ENCODE measurements at regions not wholly inside any gene's neighbourhood (a gene's known extent, or its start where the extent isn't known, plus 50 kb on each side); places are given as distances from the start of the nearest gene placed in this dataset.

DNA sequence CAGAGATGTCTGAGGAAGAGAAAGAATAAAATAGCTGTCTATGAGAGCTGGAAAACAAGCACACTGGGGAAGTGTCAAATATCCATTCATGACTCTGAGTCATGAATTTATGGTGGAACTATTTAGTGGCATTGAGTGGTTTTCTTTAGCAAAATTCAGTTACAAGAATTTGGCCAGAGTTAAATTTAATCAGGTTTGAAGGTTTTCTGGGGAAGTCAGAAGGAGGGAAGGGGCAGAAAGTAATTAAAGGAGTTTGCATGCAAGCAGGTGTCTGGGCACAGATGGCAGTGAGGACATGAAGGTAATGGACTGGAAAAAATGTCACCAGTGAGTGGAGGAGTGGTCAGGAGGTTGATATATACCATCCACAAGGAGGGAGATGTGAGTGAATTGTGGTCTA is 121.9 kb upstream of the IVNS1ABP start:
- no peak overlapping the region for H3K4me3 Mint-ChIP-seq
- H3K79me2 ChIP-seq (ENCODE audit: insufficient read depth, low read length): no peaks in the 10 kb centered on the region
- TF ChIP-seq, protein P1, sequence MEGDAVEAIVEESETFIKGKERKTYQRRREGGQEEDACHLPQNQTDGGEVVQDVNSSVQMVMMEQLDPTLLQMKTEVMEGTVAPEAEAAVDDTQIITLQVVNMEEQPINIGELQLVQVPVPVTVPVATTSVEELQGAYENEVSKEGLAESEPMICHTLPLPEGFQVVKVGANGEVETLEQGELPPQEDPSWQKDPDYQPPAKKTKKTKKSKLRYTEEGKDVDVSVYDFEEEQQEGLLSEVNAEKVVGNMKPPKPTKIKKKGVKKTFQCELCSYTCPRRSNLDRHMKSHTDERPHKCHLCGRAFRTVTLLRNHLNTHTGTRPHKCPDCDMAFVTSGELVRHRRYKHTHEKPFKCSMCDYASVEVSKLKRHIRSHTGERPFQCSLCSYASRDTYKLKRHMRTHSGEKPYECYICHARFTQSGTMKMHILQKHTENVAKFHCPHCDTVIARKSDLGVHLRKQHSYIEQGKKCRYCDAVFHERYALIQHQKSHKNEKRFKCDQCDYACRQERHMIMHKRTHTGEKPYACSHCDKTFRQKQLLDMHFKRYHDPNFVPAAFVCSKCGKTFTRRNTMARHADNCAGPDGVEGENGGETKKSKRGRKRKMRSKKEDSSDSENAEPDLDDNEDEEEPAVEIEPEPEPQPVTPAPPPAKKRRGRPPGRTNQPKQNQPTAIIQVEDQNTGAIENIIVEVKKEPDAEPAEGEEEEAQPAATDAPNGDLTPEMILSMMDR (conservative IDR thresholded peaks at IDR 0.05): no peak
- no peak overlapping the region for H2AFZ ChIP-seq (ENCODE audit: low read length)
- H3K9me3 Mint-ChIP-seq: no peaks in the 10 kb centered on the region
- H3K27ac Mint-ChIP-seq: no peak overlapping the region
- H3K27me3 Mint-ChIP-seq (ENCODE audit: low read depth): no peaks in the 10 kb centered on the region
- H2BK12ac ChIP-seq (ENCODE audit: insufficient read length, low read depth, low read length): no peak overlapping the region
- no peak for DNase-seq
- H3K9ac ChIP-seq (ENCODE audit: extremely low read depth, insufficient read length, low read length): no peak overlapping the region
- H3K56ac ChIP-seq (ENCODE audit: insufficient read length, low read depth, low read length): no peak overlapping the region
- no peak overlapping the region for H3K4ac ChIP-seq (ENCODE audit: low read depth, low read length)
- no peaks in the 10 kb centered on the region for H3K36me3 Mint-ChIP-seq (ENCODE audit: insufficient read depth in 1 of 3, low read depth in 3 of 3)
- no peak overlapping the region for H4K5ac ChIP-seq (ENCODE audit: insufficient read length, low read depth, low read length)
- no peak overlapping the region for H3K18ac ChIP-seq (ENCODE audit: insufficient read length, low read depth, low read length)
- no peak overlapping the region for H2AK5ac ChIP-seq (ENCODE audit: insufficient read length, low read length)
- H3K23me2 ChIP-seq (ENCODE audit: insufficient read length, low read depth, low read length, poor library complexity, severe bottlenecking): no peaks in the 10 kb centered on the region
- H3K4me2 ChIP-seq (ENCODE audit: insufficient read depth, insufficient read length, low read length): no peak overlapping the region
- no peak overlapping the region for H3T11ph ChIP-seq (ENCODE audit: low read length)
- no peaks in the 10 kb centered on the region for H3K9me3 ChIP-seq (ENCODE audit: control insufficient read depth, low read depth, low read length)
- no peak overlapping the region for H2BK120ac ChIP-seq (ENCODE audit: low read depth, low read length, poor library complexity, severe bottlenecking)
- H3K27me3 ChIP-seq (ENCODE audit: insufficient read depth, low read length): no peaks in the 10 kb centered on the region
- no peaks in the 10 kb centered on the region for H3K4me1 Mint-ChIP-seq
- H3K79me1 ChIP-seq (ENCODE audit: insufficient read depth, low read depth, low read length, poor library complexity, severe bottlenecking): no peaks in the 10 kb centered on the region
- no peak overlapping the region for H2BK20ac ChIP-seq (ENCODE audit: low read depth, low read length, poor library complexity, severe bottlenecking)
- no peak overlapping the region for H4K8ac ChIP-seq (replicated peaks; ENCODE audit: insufficient read length, low read depth, low read length)
- H3K23ac ChIP-seq (ENCODE audit: insufficient read length, low read depth, low read length): no peak overlapping the region
- H4K20me1 ChIP-seq (ENCODE audit: control insufficient read depth, insufficient read depth, insufficient read length): no peaks in the 10 kb centered on the region
- H2BK15ac ChIP-seq (ENCODE audit: low read depth, low read length): no peak overlapping the region
- H3K14ac ChIP-seq (ENCODE audit: insufficient read depth, low read length): no peak overlapping the region
- H4K91ac ChIP-seq (ENCODE audit: insufficient read length, low read depth, low read length): no peak overlapping the region
- H3K27ac ChIP-seq (ENCODE audit: insufficient read length, low read depth, low read length): no peak overlapping the region
- H2BK5ac ChIP-seq (ENCODE audit: insufficient read length, low read length): no peak overlapping the region
- H3K4me1 ChIP-seq (ENCODE audit: insufficient read depth, low read length): no peaks in the 10 kb centered on the region

Measured in H9 (cell line).